ENCODE measurements at regions not wholly inside any gene's neighbourhood (a gene's known extent, or its start where the extent isn't known, plus 50 kb on each side); places are given as distances from the start of the nearest gene placed in this dataset.
A peak's percentile ranks its signal among the peaks of the same experiment; 100 is the strongest.

- H3K4me2 ChIP-seq (ENCODE audit: low read length), result peak overlapping the region; percentile 68
- H3K27me3 ChIP-seq (ENCODE audit: control insufficient read depth, insufficient read depth, low read length), result no peaks in the 10 kb centered on the region
- H3K4me1 ChIP-seq (ENCODE audit: control insufficient read depth, insufficient read depth, low read length), result peaks cover 21% of the 10 kb centered on the region
- H3K4me3 ChIP-seq (ENCODE audit: low read length), result peak overlapping the region; percentile 3
- H3K9me3 ChIP-seq (replicated peaks; ENCODE audit: low read length), result no peaks in the 10 kb centered on the region
- H3K36me3 ChIP-seq (ENCODE audit: insufficient read depth, low read length), result no peaks in the 10 kb centered on the region
- H3K9ac ChIP-seq (ENCODE audit: low read depth, low read length), result no peak overlapping the region
These were observed 634.8 kb upstream of the FAM174A start for GRCh38 chr5:99900302-99900852.

DNA sequence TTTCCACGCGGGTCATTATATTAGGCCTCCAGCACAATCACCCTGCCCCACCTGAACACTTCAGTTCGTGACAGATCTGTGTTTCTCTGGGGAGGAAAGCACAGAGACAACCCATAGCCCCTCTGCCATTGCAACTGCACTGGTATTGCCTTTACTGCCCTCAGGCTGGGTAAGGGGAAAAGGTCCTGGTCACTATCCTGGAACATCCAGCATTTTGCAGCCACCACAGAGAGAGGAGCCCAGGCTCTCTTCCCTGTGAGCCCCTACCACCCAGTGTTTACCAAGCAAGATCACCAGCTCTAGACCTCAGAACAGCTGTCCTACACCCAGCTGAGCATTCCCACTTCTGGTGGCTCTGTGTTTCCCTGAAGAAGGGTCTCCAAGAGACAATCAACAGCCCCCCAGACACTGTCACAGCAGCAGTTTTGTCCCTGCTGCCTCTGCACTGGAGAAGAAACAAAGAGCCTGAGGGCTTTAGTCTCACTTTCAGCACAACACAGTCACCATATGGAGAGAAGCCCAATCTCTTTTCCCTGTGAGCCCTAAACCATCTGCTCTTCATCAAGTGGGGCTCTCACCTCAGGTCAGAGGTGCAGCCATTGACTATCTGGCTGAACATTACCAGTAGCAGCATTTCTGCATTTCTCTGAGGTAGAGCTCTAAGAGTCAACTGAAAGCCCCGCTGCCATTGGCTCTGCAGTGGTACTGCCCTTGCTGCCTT lies 655.2 kb upstream of the FAM174A start:
- H3K9me3 ChIP-seq (replicated peaks; ENCODE audit: low read length), result no peaks in the 10 kb centered on the region
- H3K36me3 ChIP-seq (ENCODE audit: insufficient read depth, low read length), result no peaks in the 10 kb centered on the region
- no peaks in the 10 kb centered on the region for H3K27me3 ChIP-seq (ENCODE audit: control insufficient read depth, insufficient read depth, low read length)
- H3K4me3 ChIP-seq (ENCODE audit: low read length), result no peak overlapping the region
- no peaks in the 10 kb centered on the region for H3K4me1 ChIP-seq (ENCODE audit: control insufficient read depth, insufficient read depth, low read length)
- H3K4me2 ChIP-seq (ENCODE audit: low read length), result no peak overlapping the region
- H3K9ac ChIP-seq (ENCODE audit: low read depth, low read length), result no peak overlapping the region

DNA sequence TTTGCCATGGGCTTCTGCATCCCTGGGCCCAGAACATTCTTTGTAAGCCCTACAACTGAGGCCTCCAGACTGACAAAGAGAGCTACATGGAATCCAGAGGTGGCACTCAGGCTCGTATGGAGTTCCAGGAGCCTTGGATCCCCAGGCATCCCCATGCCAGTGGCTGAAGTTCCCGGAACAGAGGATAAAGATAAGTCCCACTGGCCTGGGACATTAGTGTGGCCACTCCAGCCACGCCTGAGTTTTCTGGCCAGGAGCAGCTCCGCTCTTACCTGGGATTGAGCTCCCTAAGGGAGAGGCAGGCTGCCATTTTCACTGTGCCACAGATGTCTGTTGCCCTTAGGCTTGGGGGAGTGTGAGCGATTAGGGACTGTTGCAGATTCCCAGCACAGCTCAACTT lies 656.3 kb upstream of the FAM174A start:
- no peaks in the 10 kb centered on the region for H3K36me3 ChIP-seq (ENCODE audit: insufficient read depth, low read length)
- no peak overlapping the region for H3K4me3 ChIP-seq (ENCODE audit: low read length)
- no peak overlapping the region for H3K9ac ChIP-seq (ENCODE audit: low read depth, low read length)
- no peak overlapping the region for H3K4me2 ChIP-seq (ENCODE audit: low read length)
- no peaks in the 10 kb centered on the region for H3K4me1 ChIP-seq (ENCODE audit: control insufficient read depth, insufficient read depth, low read length)
- no peaks in the 10 kb centered on the region for H3K27me3 ChIP-seq (ENCODE audit: control insufficient read depth, insufficient read depth, low read length)
- H3K9me3 ChIP-seq (replicated peaks; ENCODE audit: low read length), result no peaks in the 10 kb centered on the region

DNA sequence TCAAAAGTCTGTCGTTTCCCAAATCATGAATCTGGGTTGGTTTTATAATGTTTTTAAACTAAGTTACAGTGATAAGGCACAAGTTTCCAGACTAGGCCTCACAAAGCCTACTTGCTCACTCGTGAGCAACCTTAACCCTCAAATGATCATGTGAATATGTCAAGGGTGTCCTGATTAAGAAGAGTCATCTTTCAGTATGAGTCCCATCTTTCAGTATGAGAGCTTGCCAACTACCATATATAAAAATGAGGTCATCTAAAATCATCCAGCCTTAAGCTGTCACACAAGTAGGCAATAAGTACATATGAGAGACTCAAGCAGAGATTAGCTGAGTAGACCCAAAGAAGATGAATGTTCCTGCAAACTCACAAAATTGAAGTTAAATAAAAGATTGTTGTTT lies 668.4 kb upstream of the FAM174A start:
- Histone ChIP-seq H3K27me3 (ENCODE audit: control insufficient read depth, insufficient read depth, low read length) (no peaks in the 10 kb centered on the region), H3K4me3 (ENCODE audit: low read length) (no peak overlapping the region), H3K9ac (ENCODE audit: low read depth, low read length) (no peak overlapping the region), H3K36me3 (ENCODE audit: insufficient read depth, low read length) (no peaks in the 10 kb centered on the region), H3K4me1 (ENCODE audit: control insufficient read depth, insufficient read depth, low read length) (no peaks in the 10 kb centered on the region), H3K4me2 (ENCODE audit: low read length) (no peak overlapping the region), H3K9me3 (replicated peaks; ENCODE audit: low read length) (no peaks in the 10 kb centered on the region)

DNA sequence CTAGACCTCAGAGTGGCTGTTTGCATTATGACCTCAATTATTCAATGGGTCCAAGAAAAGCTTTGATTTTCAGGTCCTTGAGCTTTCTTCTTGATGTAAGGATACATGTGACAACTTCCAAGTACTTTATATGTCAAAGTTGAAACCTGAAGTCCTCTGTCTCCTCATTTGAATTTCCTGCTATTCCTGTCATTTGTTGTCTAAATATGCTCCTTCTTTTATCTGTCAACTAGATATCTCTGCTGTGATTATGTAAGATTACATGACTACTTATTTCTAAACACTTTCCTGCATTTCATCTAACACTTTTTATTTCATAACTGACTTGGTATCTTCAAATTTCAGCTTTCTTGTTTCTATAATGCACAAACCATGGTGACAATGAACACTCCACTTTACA lies 670.0 kb upstream of the FAM174A start:
- H3K36me3 ChIP-seq (ENCODE audit: insufficient read depth, low read length), result no peaks in the 10 kb centered on the region
- H3K9ac ChIP-seq (ENCODE audit: low read depth, low read length), result no peak overlapping the region
- no peaks in the 10 kb centered on the region for H3K9me3 ChIP-seq (replicated peaks; ENCODE audit: low read length)
- H3K4me3 ChIP-seq (ENCODE audit: low read length), result no peak overlapping the region
- no peaks in the 10 kb centered on the region for H3K27me3 ChIP-seq (ENCODE audit: control insufficient read depth, insufficient read depth, low read length)
- H3K4me2 ChIP-seq (ENCODE audit: low read length), result no peak overlapping the region
- no peaks in the 10 kb centered on the region for H3K4me1 ChIP-seq (ENCODE audit: control insufficient read depth, insufficient read depth, low read length)

- no peaks in the 10 kb centered on the region for H3K9me3 ChIP-seq (replicated peaks; ENCODE audit: low read length)
- H3K27me3 ChIP-seq (ENCODE audit: control insufficient read depth, insufficient read depth, low read length), result no peaks in the 10 kb centered on the region
- H3K4me1 ChIP-seq (ENCODE audit: control insufficient read depth, insufficient read depth, low read length), result no peaks in the 10 kb centered on the region
- H3K4me2 ChIP-seq (ENCODE audit: low read length), result no peak overlapping the region
- H3K4me3 ChIP-seq (ENCODE audit: low read length), result no peak overlapping the region
- H3K36me3 ChIP-seq (ENCODE audit: insufficient read depth, low read length), result no peaks in the 10 kb centered on the region
- H3K9ac ChIP-seq (ENCODE audit: low read depth, low read length), result no peak overlapping the region
These were observed 699.4 kb upstream of the FAM174A start for GRCh38 chr5:99835791-99836190.

- Histone ChIP-seq H3K4me2 (ENCODE audit: low read length) (no peak overlapping the region), H3K4me1 (ENCODE audit: control insufficient read depth, insufficient read depth, low read length) (no peaks in the 10 kb centered on the region), H3K4me3 (ENCODE audit: low read length) (no peak overlapping the region), H3K9me3 (replicated peaks; ENCODE audit: low read length) (no peaks in the 10 kb centered on the region), H3K9ac (ENCODE audit: low read depth, low read length) (no peak overlapping the region), H3K27me3 (ENCODE audit: control insufficient read depth, insufficient read depth, low read length) (no peaks in the 10 kb centered on the region), H3K36me3 (ENCODE audit: insufficient read depth, low read length) (no peaks in the 10 kb centered on the region)
These were observed 708.0 kb upstream of the FAM174A start for GRCh38 chr5:99827136-99827535.

DNA sequence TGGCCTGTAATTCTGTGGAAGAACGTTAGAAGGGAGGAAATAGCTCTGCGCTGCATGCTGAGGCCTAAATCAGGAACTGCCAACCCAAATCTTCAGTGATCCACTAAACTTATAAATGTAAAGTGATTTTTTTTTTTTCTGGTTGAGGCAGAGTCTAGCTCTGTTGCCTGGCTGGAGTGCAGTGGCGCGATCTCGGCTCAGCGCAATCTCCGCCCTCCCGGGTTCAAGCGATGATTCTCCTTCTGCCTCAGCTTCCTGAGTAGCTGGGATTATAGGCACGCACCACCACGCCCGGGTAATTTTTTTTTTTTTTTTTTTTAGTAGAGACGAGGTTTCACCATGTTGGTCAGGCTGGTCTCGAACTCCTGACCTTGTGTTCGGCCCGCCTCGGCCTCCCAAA lies 717.4 kb upstream of the FAM174A start:
- no peaks in the 10 kb centered on the region for H3K4me1 ChIP-seq (ENCODE audit: control insufficient read depth, insufficient read depth, low read length)
- no peak overlapping the region for H3K4me2 ChIP-seq (ENCODE audit: low read length)
- H3K27me3 ChIP-seq (ENCODE audit: control insufficient read depth, insufficient read depth, low read length), result no peaks in the 10 kb centered on the region
- H3K9me3 ChIP-seq (replicated peaks; ENCODE audit: low read length), result no peaks in the 10 kb centered on the region
- no peak overlapping the region for H3K9ac ChIP-seq (ENCODE audit: low read depth, low read length)
- H3K4me3 ChIP-seq (ENCODE audit: low read length), result no peak overlapping the region
- H3K36me3 ChIP-seq (ENCODE audit: insufficient read depth, low read length), result no peaks in the 10 kb centered on the region

DNA sequence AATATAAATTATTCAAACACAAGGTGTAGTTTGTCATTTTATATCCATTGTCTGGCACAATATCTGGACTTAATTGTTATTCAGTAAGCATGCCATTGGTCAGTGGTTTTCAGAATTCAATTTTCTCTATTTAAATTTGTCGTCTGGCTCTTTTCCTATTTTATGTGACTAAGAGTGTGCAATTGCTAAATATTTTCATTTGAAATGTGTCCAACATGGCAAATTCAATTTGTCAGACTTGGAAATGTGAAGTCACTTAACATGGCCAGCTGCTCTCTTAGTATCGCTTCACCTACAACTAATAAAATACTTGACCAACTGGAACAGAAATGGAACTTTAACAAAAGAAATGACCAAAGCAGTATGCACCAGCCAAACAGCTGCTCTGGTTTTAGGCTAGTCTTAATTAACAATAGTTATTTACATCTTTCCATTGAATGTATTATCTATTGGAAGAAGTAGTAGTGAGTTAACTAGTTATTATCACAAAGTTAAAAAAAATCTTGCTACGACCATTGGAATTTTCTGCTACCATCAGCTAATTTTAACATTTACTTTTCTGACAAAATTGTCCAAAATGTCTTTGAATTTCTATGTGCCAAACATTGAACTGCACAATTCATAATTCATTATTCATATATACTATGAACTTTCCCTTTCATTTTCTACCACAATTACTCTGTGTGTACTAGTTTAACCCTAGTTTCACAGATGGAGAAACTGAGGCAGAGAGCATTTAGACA lies 720.7 kb upstream of the FAM174A start:
- no peaks in the 10 kb centered on the region for H3K27me3 ChIP-seq (ENCODE audit: control insufficient read depth, insufficient read depth, low read length)
- no peaks in the 10 kb centered on the region for H3K9me3 ChIP-seq (replicated peaks; ENCODE audit: low read length)
- H3K4me3 ChIP-seq (ENCODE audit: low read length), result no peak overlapping the region
- H3K4me2 ChIP-seq (ENCODE audit: low read length), result no peak overlapping the region
- no peaks in the 10 kb centered on the region for H3K4me1 ChIP-seq (ENCODE audit: control insufficient read depth, insufficient read depth, low read length)
- H3K36me3 ChIP-seq (ENCODE audit: insufficient read depth, low read length), result no peaks in the 10 kb centered on the region
- no peak overlapping the region for H3K9ac ChIP-seq (ENCODE audit: low read depth, low read length)

DNA sequence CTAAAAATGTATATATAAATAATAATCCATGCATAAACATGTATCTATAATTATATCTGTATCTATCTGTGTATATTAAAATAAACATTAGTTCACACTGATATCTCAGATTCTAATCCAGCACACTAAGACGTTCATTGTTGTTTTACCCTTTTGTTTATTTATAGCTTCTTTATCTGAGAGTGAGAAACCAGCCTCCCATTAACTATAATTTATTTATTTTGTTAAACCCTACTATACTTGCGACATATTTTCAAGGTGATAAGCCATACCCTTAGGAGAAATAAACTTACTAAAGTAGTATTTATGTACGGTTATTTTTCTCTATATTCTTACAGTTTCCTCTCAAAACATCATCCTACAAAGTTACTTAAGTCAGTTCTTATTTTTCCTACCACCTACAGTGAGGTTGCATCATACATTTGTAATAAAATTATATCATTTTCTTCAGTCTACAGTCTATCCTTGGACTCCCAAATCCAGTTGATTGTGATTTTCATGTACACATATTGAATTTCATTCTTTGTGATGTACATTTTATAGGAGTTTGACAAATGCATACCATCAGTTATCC lies 726.4 kb upstream of the FAM174A start:
- Histone ChIP-seq H3K9me3 (replicated peaks; ENCODE audit: low read length) (no peaks in the 10 kb centered on the region), H3K36me3 (ENCODE audit: insufficient read depth, low read length) (no peaks in the 10 kb centered on the region), H3K4me1 (ENCODE audit: control insufficient read depth, insufficient read depth, low read length) (no peaks in the 10 kb centered on the region), H3K4me2 (ENCODE audit: low read length) (no peak overlapping the region), H3K4me3 (ENCODE audit: low read length) (no peak overlapping the region), H3K27me3 (ENCODE audit: control insufficient read depth, insufficient read depth, low read length) (no peaks in the 10 kb centered on the region), H3K9ac (ENCODE audit: low read depth, low read length) (no peak overlapping the region)

- Histone ChIP-seq H3K4me1 (ENCODE audit: control insufficient read depth, insufficient read depth, low read length) (no peaks in the 10 kb centered on the region), H3K27me3 (ENCODE audit: control insufficient read depth, insufficient read depth, low read length) (no peaks in the 10 kb centered on the region), H3K4me3 (ENCODE audit: low read length) (no peak overlapping the region), H3K36me3 (ENCODE audit: insufficient read depth, low read length) (no peaks in the 10 kb centered on the region), H3K4me2 (ENCODE audit: low read length) (no peak overlapping the region), H3K9me3 (replicated peaks; ENCODE audit: low read length) (no peaks in the 10 kb centered on the region), H3K9ac (ENCODE audit: low read depth, low read length) (no peak overlapping the region)
These were observed 727.8 kb upstream of the FAM174A start for GRCh38 chr5:99807346-99807745.

Measured in skeletal muscle satellite cell (primary cell).